Testis (tissue), 2 donors: ENCODE measurements at regions not wholly inside any gene's neighbourhood (a gene's known extent, or its start where the extent isn't known, plus 50 kb on each side); places are given as distances from the start of the nearest gene placed in this dataset.

Experiments used
- DNase-seq: peaks from one replicate; pipeline ENCODE4 v3.0.0-alpha.2; 2019
- H3K27ac ChIP-seq, 2 donors: fragments of 200-600 bp; sonication (generic); one replicate each; pipeline ENCODE4 v1.5.1; 2019
- H3K27me3 ChIP-seq: fragments of 200-600 bp; sonication (generic); one replicate; pipeline ENCODE4 v1.5.1; 2019
- H3K36me3 ChIP-seq: fragments of 200-600 bp; sonication (generic); one replicate; pipeline ENCODE4 v1.5.1; 2017; ENCODE audit warnings: low read depth; ENCODE audit errors: missing control alignments
- H3K4me1 ChIP-seq: fragments of 200-600 bp; sonication (generic); one replicate; pipeline ENCODE4 v1.5.1; 2019
- H3K4me3 ChIP-seq, 2 donors: fragments of 200-600 bp; sonication (generic); one replicate each; pipeline ENCODE4 v1.5.1; 2017 to 2019
- H3K9me3 ChIP-seq: fragments of 200-600 bp; sonication (generic); one replicate; pipeline ENCODE4 v1.5.1; 2017
- POLR2A ChIP-seq: fragments of 450-650 bp; IDR thresholded peaks from one replicate; pipeline ENCODE4 v1.6.1; 2017; ENCODE audit warnings: antibody characterized with exemption, mild to moderate bottlenecking, moderate library complexity
- WGBS, 2 donors: methylation state at CpG; one replicate each; pipeline ENCODE4 v1.1.5; 2018; 5-methylcytosine and 5-hydroxymethylcytosine counted together
- intact Hi-C: fragments of 100-400 bp; cut with DNase I; formaldehyde crosslinking; loops from one replicate; pipeline ENCODE4 v1.15.1; 2023; ENCODE audit warnings: low total_unique reads
- TF ChIP-seq, protein P1 (sequence below), 3 experiments: fragments of 450-650 bp in 2 of 3; fragments of 200-600 bp in 1 of 3; sonication (generic) in 1 of 3; IDR thresholded peaks; one replicate each; pipeline ENCODE4 v1.5.1; 2016 to 2019; ENCODE audit warnings: antibody characterized with exemption in 3 of 3, mild to moderate bottlenecking in 2 of 3, moderate library complexity in 1 of 3

GRCh38 chr5:105885266-105885665, 1785.5 kb downstream of the EFNA5 start:
- Histone ChIP-seq H3K4me1 (no peaks in the 10 kb centered on the region), H3K9me3 (no peaks in the 10 kb centered on the region), H3K36me3 (no peaks in the 10 kb centered on the region), H3K4me3 (no peak overlapping the region), H3K27me3 (no peaks in the 10 kb centered on the region), H3K27ac (no peak overlapping the region)
- intact Hi-C loops = no loop called here
- TF ChIP-seq, protein P1, sequence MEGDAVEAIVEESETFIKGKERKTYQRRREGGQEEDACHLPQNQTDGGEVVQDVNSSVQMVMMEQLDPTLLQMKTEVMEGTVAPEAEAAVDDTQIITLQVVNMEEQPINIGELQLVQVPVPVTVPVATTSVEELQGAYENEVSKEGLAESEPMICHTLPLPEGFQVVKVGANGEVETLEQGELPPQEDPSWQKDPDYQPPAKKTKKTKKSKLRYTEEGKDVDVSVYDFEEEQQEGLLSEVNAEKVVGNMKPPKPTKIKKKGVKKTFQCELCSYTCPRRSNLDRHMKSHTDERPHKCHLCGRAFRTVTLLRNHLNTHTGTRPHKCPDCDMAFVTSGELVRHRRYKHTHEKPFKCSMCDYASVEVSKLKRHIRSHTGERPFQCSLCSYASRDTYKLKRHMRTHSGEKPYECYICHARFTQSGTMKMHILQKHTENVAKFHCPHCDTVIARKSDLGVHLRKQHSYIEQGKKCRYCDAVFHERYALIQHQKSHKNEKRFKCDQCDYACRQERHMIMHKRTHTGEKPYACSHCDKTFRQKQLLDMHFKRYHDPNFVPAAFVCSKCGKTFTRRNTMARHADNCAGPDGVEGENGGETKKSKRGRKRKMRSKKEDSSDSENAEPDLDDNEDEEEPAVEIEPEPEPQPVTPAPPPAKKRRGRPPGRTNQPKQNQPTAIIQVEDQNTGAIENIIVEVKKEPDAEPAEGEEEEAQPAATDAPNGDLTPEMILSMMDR (IDR thresholded peaks at IDR 0.05) = no peak
- TF ChIP-seq POLR2A = no peak
- DNase-seq = no peak
- 69 to 71% methylated on average over 1 of the region's 1 CpG for WGBS, 2 donors

DNA sequence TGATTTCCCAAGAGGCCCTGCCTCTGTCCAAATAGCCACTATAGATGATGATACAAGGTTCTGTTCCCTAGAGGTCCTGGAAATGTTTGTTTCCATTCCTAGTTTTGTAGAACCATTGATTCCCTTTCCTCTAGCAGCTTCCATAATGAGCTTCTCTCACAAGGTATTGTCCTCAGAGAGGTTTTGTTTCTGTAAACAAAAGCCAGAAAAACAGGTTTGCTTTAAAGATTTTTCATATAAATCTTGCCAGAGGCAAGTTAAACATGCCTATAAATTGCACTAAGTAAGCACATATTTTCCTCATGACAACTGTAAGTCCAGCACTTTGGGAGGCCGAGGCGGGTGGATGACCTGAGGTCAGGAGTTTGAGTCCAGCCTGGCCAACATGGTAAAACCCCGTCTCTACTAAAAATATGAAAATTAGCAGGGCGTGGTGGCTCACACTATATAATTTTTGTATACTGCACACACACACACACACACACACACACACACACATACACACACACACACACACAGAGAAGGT, 1787.7 kb downstream of the EFNA5 start:
- Histone ChIP-seq H3K4me3 (no peak overlapping the region), H3K27ac (no peak overlapping the region), H3K9me3 (no peaks in the 10 kb centered on the region), H3K27me3 (no peaks in the 10 kb centered on the region), H3K36me3 (no peaks in the 10 kb centered on the region), H3K4me1 (no peaks in the 10 kb centered on the region)
- DNase-seq = no peak
- TF ChIP-seq, protein P1 (IDR thresholded peaks at IDR 0.05) = no peak
- no peak for TF ChIP-seq POLR2A
- intact Hi-C loops = no loop called here
- WGBS, 2 donors = 85 to 86% methylated on average over 4 of the region's 4 CpGs

DNA sequence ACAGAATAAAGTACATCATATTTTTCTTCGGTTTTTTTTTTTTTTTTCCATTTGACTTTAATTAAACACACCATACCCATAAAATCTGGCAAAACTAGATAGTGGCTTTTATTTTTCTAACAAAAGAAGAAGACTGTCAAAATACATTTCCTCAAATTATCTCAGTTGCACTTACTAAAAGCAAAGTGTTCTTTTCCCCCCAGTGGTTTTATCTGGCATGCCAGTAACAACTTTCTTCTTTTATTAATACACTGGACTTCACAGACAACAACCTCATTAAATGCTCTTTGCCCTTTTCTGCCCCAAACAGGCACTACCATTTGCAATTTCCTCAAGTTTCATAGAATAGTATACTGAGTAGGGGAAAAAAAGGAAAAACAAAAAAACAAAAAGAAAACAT, 1792.3 kb downstream of the EFNA5 start:
- 49 to 59% methylated on average over 1 of the region's 1 CpG for WGBS, 2 donors
- H3K4me3 ChIP-seq = no peak overlapping the region
- TF ChIP-seq, protein P1 (IDR thresholded peaks at IDR 0.05) = no peak
- TF ChIP-seq POLR2A = no peak
- H3K9me3 ChIP-seq = no peaks in the 10 kb centered on the region
- no peaks in the 10 kb centered on the region for H3K4me1 ChIP-seq
- no peaks in the 10 kb centered on the region for H3K36me3 ChIP-seq
- no peak overlapping the region for H3K27ac ChIP-seq
- H3K27me3 ChIP-seq = no peaks in the 10 kb centered on the region
- intact Hi-C loops = no loop called here
- DNase-seq = no peak

GRCh38 chr5:105877592-105877991, 1793.1 kb downstream of the EFNA5 start:
- TF ChIP-seq, protein P1 (IDR thresholded peaks at IDR 0.05) = no peak
- TF ChIP-seq POLR2A = no peak
- H3K27ac ChIP-seq = no peak overlapping the region
- WGBS, 2 donors = 85 to 95% methylated on average over 2 of the region's 2 CpGs
- H3K27me3 ChIP-seq = no peaks in the 10 kb centered on the region
- no peak for DNase-seq
- no peaks in the 10 kb centered on the region for H3K36me3 ChIP-seq
- H3K9me3 ChIP-seq = no peaks in the 10 kb centered on the region
- intact Hi-C loops = no loop called here
- no peaks in the 10 kb centered on the region for H3K4me1 ChIP-seq
- no peak overlapping the region for H3K4me3 ChIP-seq

DNA sequence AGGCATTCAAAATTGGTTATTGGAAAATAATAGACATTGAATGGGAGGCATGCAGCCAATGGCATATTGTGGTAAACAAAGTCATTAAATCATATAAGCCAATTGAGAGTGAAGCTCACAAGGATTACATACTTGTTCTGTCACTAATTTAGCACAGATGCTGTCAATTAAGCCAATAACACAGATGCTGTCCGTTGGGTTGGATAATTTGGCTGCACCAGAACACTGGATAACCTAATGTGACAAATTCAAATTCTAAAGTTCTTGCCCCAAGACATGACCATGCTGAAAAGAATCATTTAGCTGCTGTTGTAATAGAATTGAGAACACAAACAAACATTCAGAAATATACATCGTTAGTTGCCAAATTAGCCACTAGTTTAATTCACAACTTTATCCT, 1796.4 kb downstream of the EFNA5 start:
- WGBS, 2 donors = 75 to 80% methylated on average over 2 of the region's 2 CpGs
- Histone ChIP-seq H3K27ac (no peak overlapping the region), H3K4me3 (no peak overlapping the region), H3K36me3 (no peaks in the 10 kb centered on the region), H3K27me3 (no peaks in the 10 kb centered on the region), H3K4me1 (no peaks in the 10 kb centered on the region), H3K9me3 (no peaks in the 10 kb centered on the region)
- TF ChIP-seq, protein P1 (IDR thresholded peaks at IDR 0.05) = no peak
- TF ChIP-seq POLR2A = no peak
- no peak for DNase-seq
- intact Hi-C loops = no loop called here
